SK-N-SH (cell line): ENCODE measurements at regions not wholly inside any gene's neighbourhood (a gene's known extent, or its start where the extent isn't known, plus 50 kb on each side); places are given as distances from the start of the nearest gene placed in this dataset.

Experiments used
- CTCF ChIA-PET: fragments of 300-600, 350-600 bp; formaldehyde crosslinking; extraction: SDS; loops from one replicate; lab custom pipeline; 2021; lab: Yijun Ruan, JAX
- POLR2A ChIA-PET: fragments of 350-600 bp; sonication (Branson Sonifier 250); formaldehyde crosslinking; extraction: SDS; loops from one replicate; lab custom pipeline; 2020; ENCODE audit warnings: antibody characterized with exemption, inconsistent platforms; lab: Yijun Ruan, JAX
- DNase-seq: peaks from one replicate; pipeline ENCODE4 v3.0.0; 2012
- H2AFZ ChIP-seq: fragments of 200-600 bp; sonication (generic); 2 replicates; pipeline ENCODE4 v1.8.1; 2016; ENCODE audit warnings: antibody characterized with exemption, mild to moderate bottlenecking, low read depth
- H3F3A ChIP-seq: fragments of 200-600 bp; sonication (generic); replicated peaks from 2 replicates; pipeline ENCODE3; 2016; ENCODE audit warnings: antibody characterized with exemption, mild to moderate bottlenecking; ENCODE audit not compliant: insufficient read depth
- H3K27ac ChIP-seq, 2 experiments: fragments of 200-500 bp in 1 of 2; fragments of 200-600 bp in 1 of 2; sonication (Bioruptor generic) in 1 of 2; sonication (generic), shearing (Covaris generic) in 1 of 2; 2 replicates each; pipeline versions ENCODE4 v1.5.1 to v1.6.1; 2014 to 2016; ENCODE audit warnings: low read depth in 2 of 2, inconsistent platforms in 1 of 2, low read length in 1 of 2, mild to moderate bottlenecking in 1 of 2, mixed read lengths in 1 of 2
- H3K27me3 ChIP-seq: fragments of 200-600 bp; sonication (generic), shearing (Covaris generic); 2 replicates; pipeline ENCODE4 v1.6.1; 2016; ENCODE audit warnings: mixed run types; ENCODE audit not compliant: insufficient read depth
- H3K36me3 ChIP-seq, 2 experiments: fragments of 200-500 bp in 1 of 2; fragments of 200-600 bp in 1 of 2; sonication (Bioruptor generic) in 1 of 2; sonication (generic) in 1 of 2; replicated peaks in 1 of 2; 2 replicates each; pipeline versions ENCODE3 to v1.5.1; 2014 to 2016; ENCODE audit warnings: low read length in 1 of 2, mild to moderate bottlenecking in 1 of 2; ENCODE audit not compliant: insufficient read depth in 2 of 2, control insufficient read depth in 1 of 2
- H3K4me1 ChIP-seq, 2 experiments: fragments of 200-500 bp in 1 of 2; fragments of 200-600 bp in 1 of 2; sonication (Bioruptor generic) in 1 of 2; sonication (generic), shearing (Covaris generic) in 1 of 2; 2 replicates each; pipeline versions ENCODE4 v1.5.1 to v1.6.1; 2014 to 2016; ENCODE audit warnings: low read depth in 1 of 2, low read length in 1 of 2, mixed run types in 1 of 2; ENCODE audit not compliant: insufficient read depth in 2 of 2, control insufficient read depth in 1 of 2
- H3K4me2 ChIP-seq: fragments of 200-600 bp; sonication (generic), shearing (Covaris generic); 2 replicates; pipeline ENCODE4 v1.6.1; 2017; ENCODE audit warnings: mixed run types
- H3K4me3 ChIP-seq, 2 experiments: fragments of 200-500 bp in 1 of 2; fragments of 200-600 bp in 1 of 2; sonication (Bioruptor generic) in 1 of 2; sonication (generic), shearing (Covaris generic) in 1 of 2; 2 replicates each; pipeline versions ENCODE4 v1.5.1 to v1.8.1; 2014 to 2016; ENCODE audit warnings: low read depth in 2 of 2, inconsistent platforms in 1 of 2, low read length in 1 of 2, mild to moderate bottlenecking in 1 of 2, mixed read lengths in 1 of 2, moderate library complexity in 1 of 2
- H3K79me2 ChIP-seq: fragments of 200-600 bp; sonication (generic); 2 replicates; pipeline ENCODE4 v1.8.1; 2017; ENCODE audit warnings: mild to moderate bottlenecking; ENCODE audit not compliant: insufficient read depth
- H3K9ac ChIP-seq: fragments of 200-600 bp; sonication (generic); 2 replicates; pipeline ENCODE4 v1.6.1; 2017; ENCODE audit warnings: mixed run types
- H3K9me2 ChIP-seq: fragments of 200-600 bp; sonication (generic); 2 replicates; pipeline ENCODE4 v1.6.1; 2017; ENCODE audit warnings: mixed run types
- H3K9me3 ChIP-seq: fragments of 200-600 bp; sonication (generic); 2 replicates; pipeline ENCODE4 v1.6.1; 2017; ENCODE audit warnings: mixed run types, mild to moderate bottlenecking, moderate library complexity
- H4K20me1 ChIP-seq: fragments of 200-600 bp; sonication (generic); 2 replicates; pipeline ENCODE4 v1.6.1; 2017; ENCODE audit warnings: mild to moderate bottlenecking, mixed run types; ENCODE audit not compliant: insufficient read depth
- EP300 ChIP-seq, 2 experiments: IDR thresholded peaks; 2 replicates each; pipeline versions ENCODE4 v1.4.0 to v1.6.1; 2012; ENCODE audit warnings: borderline replicate concordance in 1 of 2, low read depth in 1 of 2, low read length in 1 of 2
- EZH2phosphoT487 ChIP-seq: fragments of 200-600 bp; sonication (generic); IDR thresholded peaks from 2 replicates; pipeline ENCODE4 v1.6.1; 2017; ENCODE audit warnings: low read depth, mixed run types, mild to moderate bottlenecking, antibody characterized with exemption, moderate library complexity, borderline replicate concordance
- FOXM1 ChIP-seq: IDR thresholded peaks from 2 replicates; pipeline ENCODE4 v1.4.0; 2012; ENCODE audit warnings: low read depth, mild to moderate bottlenecking
- GABPA ChIP-seq: IDR thresholded peaks from 2 replicates; pipeline ENCODE4 v1.4.0; 2012; ENCODE audit warnings: low read depth, mild to moderate bottlenecking
- GATA2 ChIP-seq: sonication (generic); formaldehyde crosslinking; IDR thresholded peaks from 2 replicates; pipeline ENCODE4 v1.5.0; 2020; ENCODE audit warnings: mild to moderate bottlenecking, missing genetic modification reagents
- JUND ChIP-seq: IDR thresholded peaks from 2 replicates; pipeline ENCODE4 v1.4.0; 2012
- NFIC ChIP-seq: IDR thresholded peaks from 2 replicates; pipeline ENCODE4 v1.4.0; 2012; ENCODE audit warnings: borderline replicate concordance
- POLR2AphosphoS5 ChIP-seq: IDR thresholded peaks from 2 replicates; pipeline ENCODE4 v1.6.1; 2012; ENCODE audit warnings: low read depth, low read length
- RAD21 ChIP-seq: IDR thresholded peaks from 2 replicates; pipeline ENCODE4 v1.6.1; 2012; ENCODE audit warnings: mild to moderate bottlenecking, low read length
- RFX5 ChIP-seq: IDR thresholded peaks from 2 replicates; pipeline ENCODE4 v1.6.1; 2012; ENCODE audit warnings: mild to moderate bottlenecking, improper control_type of control experiment, low read length
- SIN3A ChIP-seq: IDR thresholded peaks from 2 replicates; pipeline ENCODE4 v1.6.1; 2012; ENCODE audit warnings: low read depth, mild to moderate bottlenecking, low read length, moderate library complexity, borderline replicate concordance
- TCF12 ChIP-seq: IDR thresholded peaks from 2 replicates; pipeline ENCODE4 v1.4.0; 2012
- WGBS: methylation state at CpG from one replicate; pipeline ENCODE4 v1.1.6; 2017; ENCODE audit warnings: low lambda C conversion rate; 5-methylcytosine and 5-hydroxymethylcytosine counted together
- TF ChIP-seq, protein P1 (sequence below): fragments of 200-600 bp; sonication (generic); IDR thresholded peaks from 2 replicates; pipeline ENCODE4 v1.6.1; 2017; ENCODE audit warnings: antibody characterized with exemption, mild to moderate bottlenecking, moderate library complexity
- TF ChIP-seq, protein P2 (sequence below): IDR thresholded peaks from 2 replicates; pipeline ENCODE4 v1.4.0; 2012; ENCODE audit warnings: low read depth, borderline replicate concordance
- TF ChIP-seq, protein P3 (sequence below): IDR thresholded peaks from 2 replicates; pipeline ENCODE4 v1.4.0; 2012; ENCODE audit warnings: low read depth
- TF ChIP-seq, protein P4 (sequence below): IDR thresholded peaks from 2 replicates; pipeline ENCODE4 v1.6.1; 2012; ENCODE audit warnings: mild to moderate bottlenecking, low read depth, low read length, moderate library complexity
- TF ChIP-seq, protein P5 (sequence below): fragments of 150-350 bp; IDR thresholded peaks from 2 replicates; pipeline ENCODE4 v1.6.1; 2016; ENCODE audit warnings: mild to moderate bottlenecking, low read depth, low read length

DNA sequence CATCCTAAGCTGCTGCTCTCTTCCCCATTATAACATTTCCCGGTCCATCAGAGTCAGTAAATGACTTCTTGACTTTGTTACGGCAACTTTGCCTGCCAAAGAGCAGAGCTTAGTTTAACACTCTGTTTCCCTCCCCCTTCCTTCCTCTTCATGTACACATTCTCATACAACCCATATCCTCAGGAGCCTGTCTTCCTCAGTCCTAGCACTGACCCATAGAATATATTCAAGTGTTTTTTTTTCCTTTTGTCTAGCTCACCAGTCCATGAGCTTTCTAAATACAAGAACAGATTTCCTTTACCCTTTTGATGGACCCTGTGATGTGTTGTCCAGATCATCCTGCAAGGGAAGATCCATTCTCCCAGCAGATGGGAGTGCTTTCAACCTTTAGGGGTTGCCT, 97.0 kb upstream of the MON1B start:
- no peak for DNase-seq
- WGBS, result 52% methylated on average over 2 of the region's 2 CpGs
- no peak for TF ChIP-seq RAD21
- no peak for TF ChIP-seq JUND
- no peak for TF ChIP-seq EZH2phosphoT487
- no peak for TF ChIP-seq POLR2AphosphoS5
- TF ChIP-seq GABPA, result no peak
- TF ChIP-seq, protein P1, sequence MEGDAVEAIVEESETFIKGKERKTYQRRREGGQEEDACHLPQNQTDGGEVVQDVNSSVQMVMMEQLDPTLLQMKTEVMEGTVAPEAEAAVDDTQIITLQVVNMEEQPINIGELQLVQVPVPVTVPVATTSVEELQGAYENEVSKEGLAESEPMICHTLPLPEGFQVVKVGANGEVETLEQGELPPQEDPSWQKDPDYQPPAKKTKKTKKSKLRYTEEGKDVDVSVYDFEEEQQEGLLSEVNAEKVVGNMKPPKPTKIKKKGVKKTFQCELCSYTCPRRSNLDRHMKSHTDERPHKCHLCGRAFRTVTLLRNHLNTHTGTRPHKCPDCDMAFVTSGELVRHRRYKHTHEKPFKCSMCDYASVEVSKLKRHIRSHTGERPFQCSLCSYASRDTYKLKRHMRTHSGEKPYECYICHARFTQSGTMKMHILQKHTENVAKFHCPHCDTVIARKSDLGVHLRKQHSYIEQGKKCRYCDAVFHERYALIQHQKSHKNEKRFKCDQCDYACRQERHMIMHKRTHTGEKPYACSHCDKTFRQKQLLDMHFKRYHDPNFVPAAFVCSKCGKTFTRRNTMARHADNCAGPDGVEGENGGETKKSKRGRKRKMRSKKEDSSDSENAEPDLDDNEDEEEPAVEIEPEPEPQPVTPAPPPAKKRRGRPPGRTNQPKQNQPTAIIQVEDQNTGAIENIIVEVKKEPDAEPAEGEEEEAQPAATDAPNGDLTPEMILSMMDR, result no peak
- TF ChIP-seq, protein P2, sequence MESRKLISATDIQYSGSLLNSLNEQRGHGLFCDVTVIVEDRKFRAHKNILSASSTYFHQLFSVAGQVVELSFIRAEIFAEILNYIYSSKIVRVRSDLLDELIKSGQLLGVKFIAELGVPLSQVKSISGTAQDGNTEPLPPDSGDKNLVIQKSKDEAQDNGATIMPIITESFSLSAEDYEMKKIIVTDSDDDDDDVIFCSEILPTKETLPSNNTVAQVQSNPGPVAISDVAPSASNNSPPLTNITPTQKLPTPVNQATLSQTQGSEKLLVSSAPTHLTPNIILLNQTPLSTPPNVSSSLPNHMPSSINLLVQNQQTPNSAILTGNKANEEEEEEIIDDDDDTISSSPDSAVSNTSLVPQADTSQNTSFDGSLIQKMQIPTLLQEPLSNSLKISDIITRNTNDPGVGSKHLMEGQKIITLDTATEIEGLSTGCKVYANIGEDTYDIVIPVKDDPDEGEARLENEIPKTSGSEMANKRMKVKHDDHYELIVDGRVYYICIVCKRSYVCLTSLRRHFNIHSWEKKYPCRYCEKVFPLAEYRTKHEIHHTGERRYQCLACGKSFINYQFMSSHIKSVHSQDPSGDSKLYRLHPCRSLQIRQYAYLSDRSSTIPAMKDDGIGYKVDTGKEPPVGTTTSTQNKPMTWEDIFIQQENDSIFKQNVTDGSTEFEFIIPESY, result no peak
- TF ChIP-seq SIN3A, result no peak
- no peak for TF ChIP-seq TCF12
- no peak for TF ChIP-seq RFX5
- TF ChIP-seq, protein P3, sequence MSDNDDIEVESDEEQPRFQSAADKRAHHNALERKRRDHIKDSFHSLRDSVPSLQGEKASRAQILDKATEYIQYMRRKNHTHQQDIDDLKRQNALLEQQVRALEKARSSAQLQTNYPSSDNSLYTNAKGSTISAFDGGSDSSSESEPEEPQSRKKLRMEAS, result no peak
- TF ChIP-seq, protein P4, sequence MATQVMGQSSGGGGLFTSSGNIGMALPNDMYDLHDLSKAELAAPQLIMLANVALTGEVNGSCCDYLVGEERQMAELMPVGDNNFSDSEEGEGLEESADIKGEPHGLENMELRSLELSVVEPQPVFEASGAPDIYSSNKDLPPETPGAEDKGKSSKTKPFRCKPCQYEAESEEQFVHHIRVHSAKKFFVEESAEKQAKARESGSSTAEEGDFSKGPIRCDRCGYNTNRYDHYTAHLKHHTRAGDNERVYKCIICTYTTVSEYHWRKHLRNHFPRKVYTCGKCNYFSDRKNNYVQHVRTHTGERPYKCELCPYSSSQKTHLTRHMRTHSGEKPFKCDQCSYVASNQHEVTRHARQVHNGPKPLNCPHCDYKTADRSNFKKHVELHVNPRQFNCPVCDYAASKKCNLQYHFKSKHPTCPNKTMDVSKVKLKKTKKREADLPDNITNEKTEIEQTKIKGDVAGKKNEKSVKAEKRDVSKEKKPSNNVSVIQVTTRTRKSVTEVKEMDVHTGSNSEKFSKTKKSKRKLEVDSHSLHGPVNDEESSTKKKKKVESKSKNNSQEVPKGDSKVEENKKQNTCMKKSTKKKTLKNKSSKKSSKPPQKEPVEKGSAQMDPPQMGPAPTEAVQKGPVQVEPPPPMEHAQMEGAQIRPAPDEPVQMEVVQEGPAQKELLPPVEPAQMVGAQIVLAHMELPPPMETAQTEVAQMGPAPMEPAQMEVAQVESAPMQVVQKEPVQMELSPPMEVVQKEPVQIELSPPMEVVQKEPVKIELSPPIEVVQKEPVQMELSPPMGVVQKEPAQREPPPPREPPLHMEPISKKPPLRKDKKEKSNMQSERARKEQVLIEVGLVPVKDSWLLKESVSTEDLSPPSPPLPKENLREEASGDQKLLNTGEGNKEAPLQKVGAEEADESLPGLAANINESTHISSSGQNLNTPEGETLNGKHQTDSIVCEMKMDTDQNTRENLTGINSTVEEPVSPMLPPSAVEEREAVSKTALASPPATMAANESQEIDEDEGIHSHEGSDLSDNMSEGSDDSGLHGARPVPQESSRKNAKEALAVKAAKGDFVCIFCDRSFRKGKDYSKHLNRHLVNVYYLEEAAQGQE, result no peak
- no peak for TF ChIP-seq FOXM1
- TF ChIP-seq EP300 (IDR thresholded peaks at IDR 0.05; ENCODE audit: borderline replicate concordance in 1 of 2, low read depth in 1 of 2, low read length in 1 of 2), result no peak
- no peak for TF ChIP-seq GATA2
- no peak for TF ChIP-seq NFIC
- TF ChIP-seq, protein P5, sequence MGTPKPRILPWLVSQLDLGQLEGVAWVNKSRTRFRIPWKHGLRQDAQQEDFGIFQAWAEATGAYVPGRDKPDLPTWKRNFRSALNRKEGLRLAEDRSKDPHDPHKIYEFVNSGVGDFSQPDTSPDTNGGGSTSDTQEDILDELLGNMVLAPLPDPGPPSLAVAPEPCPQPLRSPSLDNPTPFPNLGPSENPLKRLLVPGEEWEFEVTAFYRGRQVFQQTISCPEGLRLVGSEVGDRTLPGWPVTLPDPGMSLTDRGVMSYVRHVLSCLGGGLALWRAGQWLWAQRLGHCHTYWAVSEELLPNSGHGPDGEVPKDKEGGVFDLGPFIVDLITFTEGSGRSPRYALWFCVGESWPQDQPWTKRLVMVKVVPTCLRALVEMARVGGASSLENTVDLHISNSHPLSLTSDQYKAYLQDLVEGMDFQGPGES, result no peak
- H3F3A ChIP-seq, result no peaks in the 10 kb centered on the region
- H2AFZ ChIP-seq, result no peak overlapping the region
- no peaks in the 10 kb centered on the region for H3K9me2 ChIP-seq
- H3K4me3 ChIP-seq, result no peak overlapping the region
- H3K4me1 ChIP-seq, result no peaks in the 10 kb centered on the region
- H3K36me3 ChIP-seq, result no peaks in the 10 kb centered on the region
- no peak overlapping the region for H3K27ac ChIP-seq
- no peaks in the 10 kb centered on the region for H3K9me3 ChIP-seq
- H3K27me3 ChIP-seq, result no peaks in the 10 kb centered on the region
- ChIA-PET CTCF (interaction anchor here (1.5 kb wide), 1 partner anchor 48 kb away, joined by 3 read pairs; no protein-coding TSS in a partner anchor), POLR2A (no interaction called here)
- no peaks in the 10 kb centered on the region for H4K20me1 ChIP-seq
- H3K79me2 ChIP-seq, result no peaks in the 10 kb centered on the region
- H3K9ac ChIP-seq, result no peak overlapping the region
- H3K4me2 ChIP-seq, result no peak overlapping the region
